HepG2 (cell line): ENCODE measurements at regions not wholly inside any gene's neighbourhood (a gene's known extent, or its start where the extent isn't known, plus 50 kb on each side); places are given as distances from the start of the nearest gene placed in this dataset.

Experiments
- KDM1A ChIP-seq: IDR thresholded peaks from 2 replicates; pipeline ENCODE4 v1.6.1; 2016; ENCODE audit warnings: missing compliant biosample characterization
- POLR2A ChIP-seq, 2 experiments: IDR thresholded peaks; 2 replicates each; pipeline ENCODE4 v1.6.1; 2011; ENCODE audit warnings: low read depth in 2 of 2, low read length in 2 of 2, mild to moderate bottlenecking in 1 of 2, moderate library complexity in 1 of 2; ENCODE audit not compliant: insufficient read depth in 1 of 2
- PTBP1 ChIP-seq: fragments of 200-400 bp; formaldehyde crosslinking; IDR thresholded peaks from 2 replicates; pipeline ENCODE4 v1.6.1; 2018; ENCODE audit warnings: low read length, low read depth; ENCODE audit not compliant: poor library complexity, severe bottlenecking
- RFX5 ChIP-seq: IDR thresholded peaks from 2 replicates; pipeline ENCODE4 v1.6.1; 2011; ENCODE audit warnings: low read depth, low read length, improper control_type of control experiment
- TCF12 ChIP-seq, 2 experiments: fragments of 450-650 bp in 1 of 2; sonication (generic) in 1 of 2; formaldehyde crosslinking in 1 of 2; IDR thresholded peaks; 2 replicates each; pipeline versions ENCODE4 v1.6.1 to v1.8.0; 2017 to 2022; ENCODE audit warnings: antibody characterized with exemption in 1 of 2, mild to moderate bottlenecking in 1 of 2, missing genetic modification reagents in 1 of 2, moderate library complexity in 1 of 2
- ZNF10 ChIP-seq: sonication (generic); formaldehyde crosslinking; IDR thresholded peaks from 2 replicates; pipeline ENCODE4 v1.4.0; 2020; ENCODE audit warnings: mild to moderate bottlenecking, low read depth, missing genetic modification reagents, borderline replicate concordance
- ZNF326 ChIP-seq: sonication (generic); formaldehyde crosslinking; IDR thresholded peaks from 2 replicates; pipeline ENCODE4 v1.4.0; 2020; ENCODE audit warnings: missing genetic modification reagents, borderline replicate concordance
- ZNF776 ChIP-seq: sonication (generic); formaldehyde crosslinking; IDR thresholded peaks from 2 replicates; pipeline ENCODE4 v1.4.0; 2020; ENCODE audit warnings: mild to moderate bottlenecking, missing genetic modification reagents
- TF ChIP-seq, protein P1 (sequence below): sonication (generic); formaldehyde crosslinking; IDR thresholded peaks from 2 replicates; pipeline ENCODE4 v1.5.1; 2020; ENCODE audit warnings: mild to moderate bottlenecking, missing genetic modification reagents, moderate library complexity
- TF ChIP-seq, protein P2 (sequence below): sonication (generic); formaldehyde crosslinking; IDR thresholded peaks from 2 replicates; pipeline ENCODE4 v1.5.0; 2020; ENCODE audit warnings: mild to moderate bottlenecking, missing genetic modification reagents, moderate library complexity
- TF ChIP-seq, protein P3 (sequence below): IDR thresholded peaks from 2 replicates; pipeline ENCODE4 v1.6.1; 2016
- TF ChIP-seq, protein P4 (sequence below): sonication (generic); formaldehyde crosslinking; IDR thresholded peaks from 2 replicates; pipeline ENCODE4 v1.5.0; 2020; ENCODE audit warnings: mild to moderate bottlenecking, missing genetic modification reagents, borderline replicate concordance

DNA sequence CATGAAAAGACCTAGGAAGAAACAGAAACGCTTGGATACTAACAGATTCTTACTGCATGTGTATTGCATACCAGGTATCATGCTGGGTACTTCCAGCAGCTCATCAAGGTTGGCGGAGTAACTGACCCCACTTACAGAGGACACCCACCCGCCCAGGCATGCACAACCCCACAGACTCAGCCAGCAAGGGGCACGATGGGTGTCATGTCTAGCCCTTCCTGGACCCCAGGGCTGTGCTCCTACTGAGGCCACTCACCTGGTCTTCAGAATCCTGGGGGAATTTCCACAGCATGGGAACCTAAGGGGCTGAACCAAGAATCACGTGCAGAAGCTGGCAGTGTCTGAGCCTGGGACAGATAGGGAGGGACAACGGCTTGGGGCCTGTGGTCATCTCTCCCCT, 134.1 kb upstream of the ZNF32 start:
- TF ChIP-seq, protein P1, sequence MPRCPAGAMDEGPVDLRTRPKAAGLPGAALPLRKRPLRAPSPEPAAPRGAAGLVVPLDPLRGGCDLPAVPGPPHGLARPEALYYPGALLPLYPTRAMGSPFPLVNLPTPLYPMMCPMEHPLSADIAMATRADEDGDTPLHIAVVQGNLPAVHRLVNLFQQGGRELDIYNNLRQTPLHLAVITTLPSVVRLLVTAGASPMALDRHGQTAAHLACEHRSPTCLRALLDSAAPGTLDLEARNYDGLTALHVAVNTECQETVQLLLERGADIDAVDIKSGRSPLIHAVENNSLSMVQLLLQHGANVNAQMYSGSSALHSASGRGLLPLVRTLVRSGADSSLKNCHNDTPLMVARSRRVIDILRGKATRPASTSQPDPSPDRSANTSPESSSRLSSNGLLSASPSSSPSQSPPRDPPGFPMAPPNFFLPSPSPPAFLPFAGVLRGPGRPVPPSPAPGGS (CRISPR knock-in tag), result no peak
- TF ChIP-seq RFX5 (no peak), POLR2A (IDR thresholded peaks at IDR 0.05; ENCODE audit: insufficient read depth in 1 of 2, low read depth in 2 of 2, low read length in 2 of 2) (no peak), TCF12 (IDR thresholded peaks at IDR 0.05) (no peak), TCF12 (CRISPR knock-in tag; IDR thresholded peaks at IDR 0.05) (no peak), PTBP1 (no peak), ZNF10 (no peak), ZNF776 (CRISPR knock-in tag) (no peak), KDM1A (CRISPR knock-in tag) (no peak), ZNF326 (CRISPR knock-in tag) (no peak)
- TF ChIP-seq, protein P2, sequence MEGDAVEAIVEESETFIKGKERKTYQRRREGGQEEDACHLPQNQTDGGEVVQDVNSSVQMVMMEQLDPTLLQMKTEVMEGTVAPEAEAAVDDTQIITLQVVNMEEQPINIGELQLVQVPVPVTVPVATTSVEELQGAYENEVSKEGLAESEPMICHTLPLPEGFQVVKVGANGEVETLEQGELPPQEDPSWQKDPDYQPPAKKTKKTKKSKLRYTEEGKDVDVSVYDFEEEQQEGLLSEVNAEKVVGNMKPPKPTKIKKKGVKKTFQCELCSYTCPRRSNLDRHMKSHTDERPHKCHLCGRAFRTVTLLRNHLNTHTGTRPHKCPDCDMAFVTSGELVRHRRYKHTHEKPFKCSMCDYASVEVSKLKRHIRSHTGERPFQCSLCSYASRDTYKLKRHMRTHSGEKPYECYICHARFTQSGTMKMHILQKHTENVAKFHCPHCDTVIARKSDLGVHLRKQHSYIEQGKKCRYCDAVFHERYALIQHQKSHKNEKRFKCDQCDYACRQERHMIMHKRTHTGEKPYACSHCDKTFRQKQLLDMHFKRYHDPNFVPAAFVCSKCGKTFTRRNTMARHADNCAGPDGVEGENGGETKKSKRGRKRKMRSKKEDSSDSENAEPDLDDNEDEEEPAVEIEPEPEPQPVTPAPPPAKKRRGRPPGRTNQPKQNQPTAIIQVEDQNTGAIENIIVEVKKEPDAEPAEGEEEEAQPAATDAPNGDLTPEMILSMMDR (CRISPR knock-in tag), result no peak
- TF ChIP-seq, protein P3, sequence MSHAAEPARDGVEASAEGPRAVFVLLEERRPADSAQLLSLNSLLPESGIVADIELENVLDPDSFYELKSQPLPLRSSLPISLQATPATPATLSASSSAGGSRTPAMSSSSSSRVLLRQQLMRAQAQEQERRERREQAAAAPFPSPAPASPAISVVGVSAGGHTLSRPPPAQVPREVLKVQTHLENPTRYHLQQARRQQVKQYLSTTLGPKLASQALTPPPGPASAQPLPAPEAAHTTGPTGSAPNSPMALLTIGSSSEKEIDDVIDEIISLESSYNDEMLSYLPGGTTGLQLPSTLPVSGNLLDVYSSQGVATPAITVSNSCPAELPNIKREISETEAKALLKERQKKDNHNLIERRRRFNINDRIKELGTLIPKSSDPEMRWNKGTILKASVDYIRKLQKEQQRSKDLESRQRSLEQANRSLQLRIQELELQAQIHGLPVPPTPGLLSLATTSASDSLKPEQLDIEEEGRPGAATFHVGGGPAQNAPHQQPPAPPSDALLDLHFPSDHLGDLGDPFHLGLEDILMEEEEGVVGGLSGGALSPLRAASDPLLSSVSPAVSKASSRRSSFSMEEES (CRISPR knock-in tag), result no peak
- TF ChIP-seq, protein P4, sequence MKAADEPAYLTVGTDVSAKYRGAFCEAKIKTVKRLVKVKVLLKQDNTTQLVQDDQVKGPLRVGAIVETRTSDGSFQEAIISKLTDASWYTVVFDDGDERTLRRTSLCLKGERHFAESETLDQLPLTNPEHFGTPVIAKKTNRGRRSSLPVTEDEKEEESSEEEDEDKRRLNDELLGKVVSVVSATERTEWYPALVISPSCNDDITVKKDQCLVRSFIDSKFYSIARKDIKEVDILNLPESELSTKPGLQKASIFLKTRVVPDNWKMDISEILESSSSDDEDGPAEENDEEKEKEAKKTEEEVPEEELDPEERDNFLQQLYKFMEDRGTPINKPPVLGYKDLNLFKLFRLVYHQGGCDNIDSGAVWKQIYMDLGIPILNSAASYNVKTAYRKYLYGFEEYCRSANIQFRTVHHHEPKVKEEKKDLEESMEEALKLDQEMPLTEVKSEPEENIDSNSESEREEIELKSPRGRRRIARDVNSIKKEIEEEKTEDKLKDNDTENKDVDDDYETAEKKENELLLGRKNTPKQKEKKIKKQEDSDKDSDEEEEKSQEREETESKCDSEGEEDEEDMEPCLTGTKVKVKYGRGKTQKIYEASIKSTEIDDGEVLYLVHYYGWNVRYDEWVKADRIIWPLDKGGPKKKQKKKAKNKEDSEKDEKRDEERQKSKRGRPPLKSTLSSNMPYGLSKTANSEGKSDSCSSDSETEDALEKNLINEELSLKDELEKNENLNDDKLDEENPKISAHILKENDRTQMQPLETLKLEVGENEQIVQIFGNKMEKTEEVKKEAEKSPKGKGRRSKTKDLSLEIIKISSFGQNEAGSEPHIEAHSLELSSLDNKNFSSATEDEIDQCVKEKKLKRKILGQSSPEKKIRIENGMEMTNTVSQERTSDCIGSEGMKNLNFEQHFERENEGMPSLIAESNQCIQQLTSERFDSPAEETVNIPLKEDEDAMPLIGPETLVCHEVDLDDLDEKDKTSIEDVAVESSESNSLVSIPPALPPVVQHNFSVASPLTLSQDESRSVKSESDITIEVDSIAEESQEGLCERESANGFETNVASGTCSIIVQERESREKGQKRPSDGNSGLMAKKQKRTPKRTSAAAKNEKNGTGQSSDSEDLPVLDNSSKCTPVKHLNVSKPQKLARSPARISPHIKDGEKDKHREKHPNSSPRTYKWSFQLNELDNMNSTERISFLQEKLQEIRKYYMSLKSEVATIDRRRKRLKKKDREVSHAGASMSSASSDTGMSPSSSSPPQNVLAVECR (CRISPR knock-in tag), result no peak
